VCaP (cell line): ENCODE measurements at regions not wholly inside any gene's neighbourhood (a gene's known extent, or its start where the extent isn't known, plus 50 kb on each side); places are given as distances from the start of the nearest gene placed in this dataset.

ENCODE experiments used
- H3K27ac ChIP-seq: fragments of 450-650 bp; 2 replicates; pipeline ENCODE4 v1.5.1; 2017
- CTCF ChIP-seq: fragments of 450-650 bp; conservative IDR thresholded peaks from 2 replicates; pipeline ENCODE4 v1.5.1; 2017; ENCODE audit warnings: mild to moderate bottlenecking, moderate library complexity

DNA sequence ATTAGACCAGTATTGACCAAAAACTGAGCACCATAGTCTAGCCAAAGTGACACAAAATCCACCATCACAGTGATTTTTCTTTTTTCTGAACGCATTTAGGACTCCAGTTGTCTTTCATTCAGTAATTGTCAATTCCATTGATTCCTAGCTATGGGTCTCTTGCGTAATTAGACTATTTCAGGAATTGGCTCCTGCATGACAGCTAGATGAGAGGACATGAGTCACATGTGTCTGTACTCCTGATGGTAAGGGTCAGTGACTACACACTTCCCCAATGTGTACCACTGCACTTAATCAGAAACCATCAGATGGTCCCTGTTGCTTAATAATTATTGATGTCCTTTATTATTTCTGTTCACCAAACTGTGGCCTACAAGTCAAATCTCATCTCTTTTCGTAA is 469.5 kb downstream of the POM121L12 start:
- H3K27ac ChIP-seq: no peak overlapping the region
- TF ChIP-seq CTCF: no peak

GRCh38 chr7:53518319-53518718 is 482.9 kb downstream of the POM121L12 start:
- no peak overlapping the region for H3K27ac ChIP-seq
- TF ChIP-seq CTCF: no peak

GRCh38 chr7:53520841-53521240 is 485.4 kb downstream of the POM121L12 start:
- no peak overlapping the region for H3K27ac ChIP-seq
- no peak for TF ChIP-seq CTCF

GRCh38 chr7:53521638-53522184 is 486.3 kb downstream of the POM121L12 start:
- H3K27ac ChIP-seq: no peak overlapping the region
- TF ChIP-seq CTCF: no peak

DNA sequence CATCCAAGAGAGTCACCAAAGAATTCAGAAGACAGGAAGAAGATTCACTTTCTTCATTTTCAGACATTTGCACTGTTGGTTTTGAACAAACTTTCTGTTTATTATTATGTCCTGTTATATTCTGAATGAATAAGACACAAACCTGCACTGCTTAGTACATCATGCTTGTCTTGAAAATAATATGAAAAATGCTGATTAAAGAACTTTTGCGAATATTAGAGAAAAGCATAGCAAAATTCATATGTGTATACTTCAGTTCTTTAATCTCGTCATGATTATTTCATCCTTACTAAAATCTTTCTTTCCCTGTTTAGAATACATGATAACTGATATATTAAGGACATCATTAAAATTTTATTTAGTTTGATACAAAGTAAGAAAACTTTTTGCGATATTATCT is 504.1 kb downstream of the POM121L12 start:
- TF ChIP-seq CTCF: no peak
- no peak overlapping the region for H3K27ac ChIP-seq

DNA sequence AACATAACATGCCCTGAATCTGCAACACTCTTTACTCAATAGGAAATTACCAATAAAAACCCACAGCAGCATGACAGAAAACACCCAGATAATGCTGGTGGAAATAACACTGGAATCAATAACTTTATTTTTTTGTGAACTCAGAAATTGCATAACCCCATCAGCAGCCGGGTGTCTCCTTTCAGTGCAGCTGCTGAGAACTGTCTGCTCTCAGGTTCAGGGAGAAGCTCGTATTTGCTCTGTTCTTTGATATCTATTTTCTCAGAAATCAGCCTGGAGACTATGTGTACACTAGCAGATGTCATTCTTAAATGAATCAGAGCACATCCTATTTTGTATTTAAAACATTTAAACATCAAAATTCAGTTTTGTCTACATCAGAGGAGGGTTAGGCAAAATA is 506.0 kb downstream of the POM121L12 start:
- no peak for TF ChIP-seq CTCF
- H3K27ac ChIP-seq: no peak overlapping the region

GRCh38 chr7:53542157-53542556 is 506.7 kb downstream of the POM121L12 start:
- no peak for TF ChIP-seq CTCF
- H3K27ac ChIP-seq: no peak overlapping the region
